Colonic mucosa (tissue), 4 donors: ENCODE measurements at regions not wholly inside any gene's neighbourhood (a gene's known extent, or its start where the extent isn't known, plus 50 kb on each side); places are given as distances from the start of the nearest gene placed in this dataset.
"Not testable (repeated sequence)": the region's sequence is repeated elsewhere in the genome, so short reads cannot be mapped to it uniquely, and the experiment has no call there.

Source experiments
- DNase-seq: peaks from one replicate; pipeline ENCODE4 v3.0.0-alpha.2; 2020
- H3K27ac ChIP-seq: fragments of 200-600 bp; one replicate; pipeline ENCODE4 v1.8.0; 2021
- H3K27me3 ChIP-seq: fragments of 200-600 bp; one replicate; pipeline ENCODE4 v1.8.0; 2021
- H3K36me3 ChIP-seq: fragments of 200-600 bp; one replicate; pipeline ENCODE4 v1.8.0; 2021
- H3K4me1 ChIP-seq: fragments of 200-600 bp; one replicate; pipeline ENCODE4 v1.8.0; 2021; ENCODE audit warnings: mild to moderate bottlenecking
- H3K4me3 ChIP-seq: fragments of 200-600 bp; one replicate; pipeline ENCODE4 v1.8.0; 2021
- H3K9ac ChIP-seq, 2 donors: one replicate each; pipeline ENCODE4 v1.7.0; 2013; ENCODE audit warnings: control low read depth in 2 of 2, low read depth in 2 of 2, low read length in 2 of 2
- H3K9me3 ChIP-seq: fragments of 200-600 bp; one replicate; pipeline ENCODE4 v1.8.0; 2021
- intact Hi-C: fragments of 100-400 bp; cut with DNase I; formaldehyde crosslinking; loops from one replicate; pipeline ENCODE4 v1.14.1; 2022
- TF ChIP-seq, protein P1 (sequence below): fragments of 200-600 bp; IDR thresholded peaks from one replicate; pipeline ENCODE4 v1.8.0; 2022; ENCODE audit warnings: antibody characterized with exemption, mild to moderate bottlenecking
- donor health status: healthy.
- donor health status: DM: no; HTN: no; CAD: no.
- donor health status: DM: no; HTN: no; CAD: no.

DNA sequence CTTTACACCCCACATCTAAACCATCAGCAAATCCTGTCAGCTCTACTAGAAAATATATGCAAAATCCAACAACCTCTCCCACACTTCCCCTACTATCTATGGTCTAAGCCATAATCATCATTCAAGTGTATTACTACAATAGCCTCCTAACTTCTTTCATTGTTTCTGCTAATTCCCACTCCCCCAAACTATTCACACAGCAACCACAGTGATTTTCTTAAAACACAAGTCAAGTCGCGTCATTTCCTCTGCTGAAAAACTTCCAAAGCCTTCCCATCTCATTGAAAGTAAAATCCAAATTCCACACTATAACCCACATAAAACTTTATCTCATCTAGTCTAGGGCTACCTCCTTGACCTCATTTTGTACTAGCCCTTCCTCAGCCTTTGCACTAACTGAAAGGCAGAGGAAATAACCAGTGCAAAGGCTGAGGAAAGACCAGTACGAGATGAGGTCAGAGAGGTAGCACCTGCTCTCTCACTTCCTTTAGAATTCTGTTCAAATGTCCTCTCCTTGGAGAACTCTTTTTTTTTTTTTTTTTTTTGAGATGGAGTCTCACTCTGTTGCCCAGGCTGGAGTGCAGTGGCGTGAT, 65.5 kb upstream of the MDM1 start:
- Histone ChIP-seq H3K4me3 (no peak overlapping the region), H3K9me3 (no peaks in the 10 kb centered on the region), H3K36me3 (no peaks in the 10 kb centered on the region), H3K27me3 (no peaks in the 10 kb centered on the region), H3K9ac (no peak overlapping the region), H3K4me1 (no peaks in the 10 kb centered on the region), H3K27ac (no peak overlapping the region)
- DNase-seq, result no peak
- TF ChIP-seq, protein P1, sequence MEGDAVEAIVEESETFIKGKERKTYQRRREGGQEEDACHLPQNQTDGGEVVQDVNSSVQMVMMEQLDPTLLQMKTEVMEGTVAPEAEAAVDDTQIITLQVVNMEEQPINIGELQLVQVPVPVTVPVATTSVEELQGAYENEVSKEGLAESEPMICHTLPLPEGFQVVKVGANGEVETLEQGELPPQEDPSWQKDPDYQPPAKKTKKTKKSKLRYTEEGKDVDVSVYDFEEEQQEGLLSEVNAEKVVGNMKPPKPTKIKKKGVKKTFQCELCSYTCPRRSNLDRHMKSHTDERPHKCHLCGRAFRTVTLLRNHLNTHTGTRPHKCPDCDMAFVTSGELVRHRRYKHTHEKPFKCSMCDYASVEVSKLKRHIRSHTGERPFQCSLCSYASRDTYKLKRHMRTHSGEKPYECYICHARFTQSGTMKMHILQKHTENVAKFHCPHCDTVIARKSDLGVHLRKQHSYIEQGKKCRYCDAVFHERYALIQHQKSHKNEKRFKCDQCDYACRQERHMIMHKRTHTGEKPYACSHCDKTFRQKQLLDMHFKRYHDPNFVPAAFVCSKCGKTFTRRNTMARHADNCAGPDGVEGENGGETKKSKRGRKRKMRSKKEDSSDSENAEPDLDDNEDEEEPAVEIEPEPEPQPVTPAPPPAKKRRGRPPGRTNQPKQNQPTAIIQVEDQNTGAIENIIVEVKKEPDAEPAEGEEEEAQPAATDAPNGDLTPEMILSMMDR, result no peak
- intact Hi-C loops, result no loop called here

DNA sequence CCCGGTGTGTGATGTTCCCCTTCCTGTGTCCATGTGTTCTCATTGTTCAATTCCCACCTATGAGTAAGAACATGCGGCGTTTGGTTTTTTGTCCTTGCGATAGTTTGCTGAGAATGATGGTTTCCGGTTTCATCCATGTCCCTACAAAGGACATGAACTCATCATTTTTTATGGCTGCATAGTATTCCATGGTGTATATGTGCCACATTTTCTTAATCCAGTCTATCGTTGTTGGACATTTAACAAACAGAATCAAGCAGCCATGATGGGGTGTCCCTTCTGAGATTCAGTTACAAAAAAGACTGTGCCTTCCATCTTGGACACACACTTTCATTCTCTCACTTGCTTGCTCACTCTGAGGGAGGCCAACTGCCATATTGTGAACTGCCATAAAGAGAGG, 66.5 kb upstream of the MDM1 start:
- H3K36me3 ChIP-seq, H3K9me3 ChIP-seq, H3K9ac ChIP-seq, H3K27ac ChIP-seq, H3K4me3 ChIP-seq, DNase-seq, H3K4me1 ChIP-seq, intact Hi-C loops, H3K27me3 ChIP-seq: not testable (repeated sequence)

DNA sequence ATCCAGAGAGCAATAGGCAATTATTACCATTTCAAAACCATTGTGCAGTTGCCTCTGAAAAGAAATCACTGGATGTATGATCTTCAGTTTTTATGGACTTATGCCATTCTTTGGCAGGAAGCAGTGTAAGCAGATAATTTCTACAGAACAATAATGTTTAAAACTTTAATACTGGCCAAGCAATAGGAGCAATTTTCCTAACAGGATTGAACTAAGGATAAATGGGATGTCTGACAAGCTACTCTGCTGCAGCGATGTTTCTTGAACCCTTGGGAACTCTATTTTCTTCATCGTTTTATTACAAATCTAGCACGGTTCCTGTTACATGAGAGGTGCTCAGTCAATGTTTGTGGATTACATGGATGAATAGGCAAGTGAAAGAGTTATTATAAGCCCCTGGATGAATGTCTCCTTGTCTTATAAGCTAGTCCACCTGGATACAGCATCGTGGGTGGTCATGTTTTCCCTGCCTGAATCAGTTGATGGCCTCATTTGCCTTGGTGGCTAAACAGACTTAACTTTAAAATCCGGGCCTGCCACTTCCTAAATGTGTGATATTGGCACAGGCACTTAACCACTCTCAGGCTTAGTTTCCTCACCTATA, 68.2 kb upstream of the MDM1 start:
- no peak overlapping the region for H3K27ac ChIP-seq
- H3K27me3 ChIP-seq, result no peaks in the 10 kb centered on the region
- H3K4me3 ChIP-seq, result no peak overlapping the region
- no peaks in the 10 kb centered on the region for H3K36me3 ChIP-seq
- H3K9me3 ChIP-seq, result no peaks in the 10 kb centered on the region
- no peak overlapping the region for H3K9ac ChIP-seq
- DNase-seq, result no peak
- TF ChIP-seq, protein P1, result no peak
- intact Hi-C loops, result no loop called here
- peaks cover 3% of the 10 kb centered on the region for H3K4me1 ChIP-seq

DNA sequence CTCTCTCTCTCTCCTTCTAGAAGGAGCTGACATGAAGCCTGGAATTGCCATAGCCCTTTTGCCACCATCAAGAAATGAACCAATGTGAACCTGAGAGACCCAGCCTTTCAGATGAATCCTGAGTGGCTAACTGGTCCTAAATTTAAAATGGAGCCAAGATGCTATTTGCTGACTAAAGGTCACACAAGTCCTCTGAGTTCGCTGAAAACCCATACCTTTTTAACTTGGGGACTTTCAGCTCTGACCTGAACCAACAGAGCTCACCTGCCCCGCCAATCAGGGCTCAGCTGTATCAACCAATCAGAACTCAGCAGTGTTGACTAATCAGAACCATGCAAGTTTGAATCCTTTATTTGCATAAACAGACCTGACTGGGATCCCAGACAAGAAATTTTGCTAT, 70.3 kb upstream of the MDM1 start:
- no peak overlapping the region for H3K9ac ChIP-seq

DNA sequence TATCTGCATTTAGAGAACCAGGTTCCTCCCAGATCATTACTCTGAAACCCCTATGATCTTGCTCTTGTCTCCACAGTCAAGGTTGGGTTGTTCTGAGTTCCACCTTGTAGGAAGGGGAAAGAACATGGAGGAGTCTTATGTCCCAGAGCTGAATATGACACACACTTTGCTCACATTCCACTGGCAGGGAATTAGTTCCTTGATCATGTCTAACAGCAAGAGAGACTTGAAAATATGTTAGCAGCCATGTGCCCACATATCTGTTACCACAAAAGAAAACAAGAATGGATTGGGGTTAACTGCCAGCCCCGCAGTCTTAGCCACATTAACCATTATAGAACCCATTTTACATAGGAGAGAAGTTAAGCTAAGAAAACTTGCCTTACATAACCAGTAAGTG, 71.1 kb upstream of the MDM1 start:
- no peak overlapping the region for H3K27ac ChIP-seq
- DNase-seq, result no peak
- no peaks in the 10 kb centered on the region for H3K36me3 ChIP-seq
- H3K4me3 ChIP-seq, result no peak overlapping the region
- no peaks in the 10 kb centered on the region for H3K9me3 ChIP-seq
- no peaks in the 10 kb centered on the region for H3K27me3 ChIP-seq
- intact Hi-C loops, result no loop called here
- peaks cover 9% of the 10 kb centered on the region for H3K4me1 ChIP-seq
- TF ChIP-seq, protein P1, result no peak
- no peak overlapping the region for H3K9ac ChIP-seq

More for the DNA sequence above, 70.3 kb upstream of the MDM1 start:
- H3K36me3 ChIP-seq, result no peaks in the 10 kb centered on the region
- TF ChIP-seq, protein P1, result no peak
- H3K4me1 ChIP-seq, result peaks cover 9% of the 10 kb centered on the region
- intact Hi-C loops, result no loop called here
- no peak overlapping the region for H3K27ac ChIP-seq
- H3K27me3 ChIP-seq, result no peaks in the 10 kb centered on the region
- H3K4me3 ChIP-seq, result no peak overlapping the region
- DNase-seq, result no peak
- H3K9me3 ChIP-seq, result no peaks in the 10 kb centered on the region

DNA sequence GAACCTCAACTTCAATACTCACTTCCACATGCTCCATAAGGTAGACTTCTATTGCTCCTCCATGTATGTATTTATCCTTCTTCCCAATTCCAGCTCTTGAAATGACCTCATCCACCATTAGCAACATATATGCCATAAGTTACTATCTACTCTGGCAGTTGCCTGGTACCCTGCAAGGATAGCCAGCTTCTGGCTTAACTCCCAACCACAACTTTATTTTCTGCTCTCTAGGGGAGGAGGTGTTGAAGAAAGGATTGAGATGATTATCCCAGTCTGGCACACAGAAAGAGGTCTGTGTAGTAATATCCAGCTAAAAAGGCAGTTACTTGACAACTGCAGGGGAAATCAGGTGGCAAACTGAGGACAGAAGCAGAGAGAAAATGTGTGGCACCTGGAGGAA, 71.5 kb upstream of the MDM1 start:
- no peaks in the 10 kb centered on the region for H3K36me3 ChIP-seq
- H3K4me3 ChIP-seq, result no peak overlapping the region
- H3K4me1 ChIP-seq, result peaks cover 9% of the 10 kb centered on the region
- TF ChIP-seq, protein P1, result no peak
- intact Hi-C loops, result no loop called here
- no peak overlapping the region for H3K27ac ChIP-seq
- no peak overlapping the region for H3K9ac ChIP-seq
- H3K27me3 ChIP-seq, result no peaks in the 10 kb centered on the region
- DNase-seq, result no peak
- no peaks in the 10 kb centered on the region for H3K9me3 ChIP-seq
